ENCODE measurements at regions not wholly inside any gene's neighbourhood (a gene's known extent, or its start where the extent isn't known, plus 50 kb on each side); places are given as distances from the start of the nearest gene placed in this dataset.

GRCh38 chr1:88189525-88189924 is 494.5 kb upstream of the PKN2 start:
- Mint-ChIP-seq H3K9me3 (peaks cover 3% of the 10 kb centered on the region), H3K36me3 (no peaks in the 10 kb centered on the region), H3K27me3 (no peaks in the 10 kb centered on the region), H3K4me3 (no peak overlapping the region), H3K27ac (peak overlapping the region; percentile 47), H3K4me1 (peaks cover 41% of the 10 kb centered on the region)
- ATAC-seq = no peak

GRCh38 chr1:88191917-88192316 is 492.2 kb upstream of the PKN2 start:
- peaks cover 39% of the 10 kb centered on the region for H3K4me1 Mint-ChIP-seq
- no peak overlapping the region for H3K4me3 Mint-ChIP-seq
- no peaks in the 10 kb centered on the region for H3K36me3 Mint-ChIP-seq
- H3K27me3 Mint-ChIP-seq = no peaks in the 10 kb centered on the region
- H3K9me3 Mint-ChIP-seq = peaks cover 3% of the 10 kb centered on the region
- H3K27ac Mint-ChIP-seq = peak overlapping the region; percentile 47
- peak; percentile 86 for ATAC-seq

GRCh38 chr1:88194542-88194941 is 489.5 kb upstream of the PKN2 start:
- no peak for ATAC-seq
- Mint-ChIP-seq H3K27ac (no peak overlapping the region), H3K4me3 (no peak overlapping the region)

GRCh38 chr1:88200545-88200944 is 483.5 kb upstream of the PKN2 start:
- Mint-ChIP-seq H3K27ac (no peak overlapping the region), H3K36me3 (no peaks in the 10 kb centered on the region), H3K27me3 (no peaks in the 10 kb centered on the region), H3K9me3 (no peaks in the 10 kb centered on the region), H3K4me1 (no peaks in the 10 kb centered on the region), H3K4me3 (no peak overlapping the region)
- ATAC-seq = no peak

More at GRCh38 chr1:88194542-88194941, 489.5 kb upstream of the PKN2 start:
- no peaks in the 10 kb centered on the region for H3K27me3 Mint-ChIP-seq
- peaks cover 36% of the 10 kb centered on the region for H3K4me1 Mint-ChIP-seq
- H3K9me3 Mint-ChIP-seq = peaks cover 3% of the 10 kb centered on the region
- no peaks in the 10 kb centered on the region for H3K36me3 Mint-ChIP-seq

- ATAC-seq = no peak
- H3K36me3 Mint-ChIP-seq = no peaks in the 10 kb centered on the region
- no peaks in the 10 kb centered on the region for H3K4me1 Mint-ChIP-seq
- H3K27ac Mint-ChIP-seq = no peak overlapping the region
- H3K27me3 Mint-ChIP-seq = no peaks in the 10 kb centered on the region
- no peaks in the 10 kb centered on the region for H3K9me3 Mint-ChIP-seq
- no peak overlapping the region for H3K4me3 Mint-ChIP-seq
Observed at GRCh38 chr1:88204111-88204510, 480.0 kb upstream of the PKN2 start.

GRCh38 chr1:88204612-88205167 is 479.4 kb upstream of the PKN2 start:
- Mint-ChIP-seq H3K4me3 (no peak overlapping the region), H3K9me3 (no peaks in the 10 kb centered on the region), H3K27me3 (no peaks in the 10 kb centered on the region), H3K36me3 (no peaks in the 10 kb centered on the region), H3K27ac (no peak overlapping the region), H3K4me1 (no peaks in the 10 kb centered on the region)
- no peak for ATAC-seq

GRCh38 chr1:88208389-88208788 is 475.7 kb upstream of the PKN2 start:
- H3K27ac Mint-ChIP-seq = no peak overlapping the region
- no peaks in the 10 kb centered on the region for H3K36me3 Mint-ChIP-seq
- ATAC-seq = no peak
- no peaks in the 10 kb centered on the region for H3K4me1 Mint-ChIP-seq
- no peaks in the 10 kb centered on the region for H3K27me3 Mint-ChIP-seq
- no peaks in the 10 kb centered on the region for H3K9me3 Mint-ChIP-seq
- H3K4me3 Mint-ChIP-seq = no peak overlapping the region

- Mint-ChIP-seq H3K9me3 (no peaks in the 10 kb centered on the region), H3K4me3 (no peak overlapping the region), H3K36me3 (no peaks in the 10 kb centered on the region), H3K27ac (no peak overlapping the region), H3K4me1 (no peaks in the 10 kb centered on the region), H3K27me3 (no peaks in the 10 kb centered on the region)
- no peak for ATAC-seq
Observed at GRCh38 chr1:88210103-88210787, 473.8 kb upstream of the PKN2 start.

- ATAC-seq = no peak
- no peak overlapping the region for H3K4me3 Mint-ChIP-seq
- H3K4me1 Mint-ChIP-seq = no peaks in the 10 kb centered on the region
- no peaks in the 10 kb centered on the region for H3K9me3 Mint-ChIP-seq
- no peaks in the 10 kb centered on the region for H3K27me3 Mint-ChIP-seq
- H3K27ac Mint-ChIP-seq = no peak overlapping the region
- no peaks in the 10 kb centered on the region for H3K36me3 Mint-ChIP-seq
Observed at GRCh38 chr1:88216441-88216840, 467.6 kb upstream of the PKN2 start.

GRCh38 chr1:88217386-88217785 is 466.7 kb upstream of the PKN2 start:
- Mint-ChIP-seq H3K4me1 (no peaks in the 10 kb centered on the region), H3K9me3 (no peaks in the 10 kb centered on the region), H3K27me3 (no peaks in the 10 kb centered on the region), H3K4me3 (no peak overlapping the region), H3K36me3 (no peaks in the 10 kb centered on the region), H3K27ac (no peak overlapping the region)
- no peak for ATAC-seq

GRCh38 chr1:88219521-88219920 is 464.6 kb upstream of the PKN2 start:
- Mint-ChIP-seq H3K27me3 (no peaks in the 10 kb centered on the region), H3K9me3 (no peaks in the 10 kb centered on the region), H3K36me3 (no peaks in the 10 kb centered on the region), H3K27ac (no peak overlapping the region), H3K4me3 (no peak overlapping the region), H3K4me1 (no peaks in the 10 kb centered on the region)
- no peak for ATAC-seq

GRCh38 chr1:88221411-88221810 is 462.7 kb upstream of the PKN2 start:
- H3K36me3 Mint-ChIP-seq = no peaks in the 10 kb centered on the region
- no peaks in the 10 kb centered on the region for H3K4me1 Mint-ChIP-seq
- no peak overlapping the region for H3K27ac Mint-ChIP-seq
- no peak for ATAC-seq
- H3K9me3 Mint-ChIP-seq = no peaks in the 10 kb centered on the region
- H3K27me3 Mint-ChIP-seq = no peaks in the 10 kb centered on the region
- H3K4me3 Mint-ChIP-seq = no peak overlapping the region

- H3K4me1 Mint-ChIP-seq = no peaks in the 10 kb centered on the region
- ATAC-seq = no peak
- no peaks in the 10 kb centered on the region for H3K9me3 Mint-ChIP-seq
- H3K27me3 Mint-ChIP-seq = no peaks in the 10 kb centered on the region
- no peaks in the 10 kb centered on the region for H3K36me3 Mint-ChIP-seq
- no peak overlapping the region for H3K27ac Mint-ChIP-seq
- no peak overlapping the region for H3K4me3 Mint-ChIP-seq
Observed at GRCh38 chr1:88224906-88225305, 459.2 kb upstream of the PKN2 start.

GRCh38 chr1:88228114-88228513 is 456.0 kb upstream of the PKN2 start:
- Mint-ChIP-seq H3K9me3 (no peaks in the 10 kb centered on the region), H3K4me3 (no peak overlapping the region), H3K27ac (no peak overlapping the region), H3K4me1 (no peaks in the 10 kb centered on the region), H3K27me3 (no peaks in the 10 kb centered on the region), H3K36me3 (no peaks in the 10 kb centered on the region)
- no peak for ATAC-seq

- no peaks in the 10 kb centered on the region for H3K27me3 Mint-ChIP-seq
- H3K27ac Mint-ChIP-seq = no peak overlapping the region
- H3K4me3 Mint-ChIP-seq = no peak overlapping the region
- H3K4me1 Mint-ChIP-seq = no peaks in the 10 kb centered on the region
- no peaks in the 10 kb centered on the region for H3K36me3 Mint-ChIP-seq
- no peak for ATAC-seq
- H3K9me3 Mint-ChIP-seq = no peaks in the 10 kb centered on the region
Observed at GRCh38 chr1:88230126-88230525, 453.9 kb upstream of the PKN2 start.

GRCh38 chr1:88237058-88237457 is 447.0 kb upstream of the PKN2 start:
- Mint-ChIP-seq H3K27ac (no peak overlapping the region), H3K9me3 (peaks cover 3% of the 10 kb centered on the region), H3K27me3 (no peaks in the 10 kb centered on the region), H3K4me3 (no peak overlapping the region), H3K4me1 (no peaks in the 10 kb centered on the region), H3K36me3 (no peaks in the 10 kb centered on the region)
- no peak for ATAC-seq
